ENCODE measurements at regions not wholly inside any gene's neighbourhood (a gene's known extent, or its start where the extent isn't known, plus 50 kb on each side); places are given as distances from the start of the nearest gene placed in this dataset.
"Not testable (repeated sequence)": the region's sequence is repeated elsewhere in the genome, so short reads cannot be mapped to it uniquely, and the experiment has no call there.

- Mint-ChIP-seq H3K27ac (no peak overlapping the region), H3K4me3 (no peak overlapping the region), H3K4me1 (peaks cover 4% of the 10 kb centered on the region), H3K36me3 (no peaks in the 10 kb centered on the region), H3K27me3 (ENCODE audit: low read depth) (peaks cover 40% of the 10 kb centered on the region), H3K9me3 (no peaks in the 10 kb centered on the region)
- TF ChIP-seq, protein P1, sequence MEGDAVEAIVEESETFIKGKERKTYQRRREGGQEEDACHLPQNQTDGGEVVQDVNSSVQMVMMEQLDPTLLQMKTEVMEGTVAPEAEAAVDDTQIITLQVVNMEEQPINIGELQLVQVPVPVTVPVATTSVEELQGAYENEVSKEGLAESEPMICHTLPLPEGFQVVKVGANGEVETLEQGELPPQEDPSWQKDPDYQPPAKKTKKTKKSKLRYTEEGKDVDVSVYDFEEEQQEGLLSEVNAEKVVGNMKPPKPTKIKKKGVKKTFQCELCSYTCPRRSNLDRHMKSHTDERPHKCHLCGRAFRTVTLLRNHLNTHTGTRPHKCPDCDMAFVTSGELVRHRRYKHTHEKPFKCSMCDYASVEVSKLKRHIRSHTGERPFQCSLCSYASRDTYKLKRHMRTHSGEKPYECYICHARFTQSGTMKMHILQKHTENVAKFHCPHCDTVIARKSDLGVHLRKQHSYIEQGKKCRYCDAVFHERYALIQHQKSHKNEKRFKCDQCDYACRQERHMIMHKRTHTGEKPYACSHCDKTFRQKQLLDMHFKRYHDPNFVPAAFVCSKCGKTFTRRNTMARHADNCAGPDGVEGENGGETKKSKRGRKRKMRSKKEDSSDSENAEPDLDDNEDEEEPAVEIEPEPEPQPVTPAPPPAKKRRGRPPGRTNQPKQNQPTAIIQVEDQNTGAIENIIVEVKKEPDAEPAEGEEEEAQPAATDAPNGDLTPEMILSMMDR (IDR thresholded peaks at IDR 0.05; ENCODE audit: unreplicated experiment), result no peak
- DNase-seq (ENCODE audit: low spot score in 2 of 2, unreplicated experiment in 2 of 2), result peak in 1 of 2 experiments; percentile 14
Observed at GRCh38 chr14:76294876-76295275, 81.1 kb upstream of the ESRRB start.

DNA sequence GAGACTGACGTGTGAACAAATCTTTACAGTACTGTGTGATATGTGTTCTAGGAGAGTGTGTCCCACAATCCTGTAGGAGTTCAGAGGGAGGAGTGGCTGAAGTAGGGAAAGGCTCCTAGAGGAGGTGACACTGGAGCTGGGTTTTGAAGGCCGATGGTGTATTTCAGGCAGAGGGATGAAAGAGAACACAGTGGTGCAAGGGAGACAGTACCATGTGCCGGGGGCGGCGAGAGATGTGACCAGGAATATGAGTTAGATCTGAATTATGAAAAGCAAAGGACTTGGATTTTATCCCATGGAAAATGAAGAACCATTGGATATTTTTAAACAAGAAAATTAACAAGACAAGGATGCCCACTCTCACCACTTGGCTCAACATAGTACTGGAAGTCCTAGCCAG lies 77.0 kb upstream of the ESRRB start:
- Mint-ChIP-seq H3K4me1 (peaks cover 4% of the 10 kb centered on the region), H3K36me3 (no peaks in the 10 kb centered on the region), H3K9me3 (peaks cover 8% of the 10 kb centered on the region), H3K27me3 (ENCODE audit: low read depth) (peaks cover 60% of the 10 kb centered on the region), H3K4me3 (no peak overlapping the region), H3K27ac (no peak overlapping the region)
- TF ChIP-seq, protein P1 (IDR thresholded peaks at IDR 0.05; ENCODE audit: unreplicated experiment), result no peak
- DNase-seq (ENCODE audit: low spot score in 2 of 2, unreplicated experiment in 2 of 2), result peak in 1 of 2 experiments; percentile 5

- H3K9me3 Mint-ChIP-seq, H3K4me1 Mint-ChIP-seq, H3K27ac Mint-ChIP-seq, H3K4me3 Mint-ChIP-seq, H3K36me3 Mint-ChIP-seq: not testable (repeated sequence)
- H3K27me3 Mint-ChIP-seq (ENCODE audit: low read depth), result peaks cover 61% of the 10 kb centered on the region
- peak in 1 of 2 experiments; percentile 30 for DNase-seq (ENCODE audit: low spot score in 2 of 2, unreplicated experiment in 2 of 2)
Observed at GRCh38 chr14:76303188-76303587, 72.7 kb upstream of the ESRRB start.

- TF ChIP-seq, protein P1 (IDR thresholded peaks at IDR 0.05; ENCODE audit: unreplicated experiment), result no peak
- no peaks in the 10 kb centered on the region for H3K36me3 Mint-ChIP-seq
- no peak overlapping the region for H3K27ac Mint-ChIP-seq
- DNase-seq (ENCODE audit: low spot score in 2 of 2, unreplicated experiment in 2 of 2), result peak in 1 of 2 experiments; percentile 22
- H3K4me1 Mint-ChIP-seq, result peaks cover 4% of the 10 kb centered on the region
- H3K27me3 Mint-ChIP-seq (ENCODE audit: low read depth), result peaks cover 59% of the 10 kb centered on the region
- H3K9me3 Mint-ChIP-seq, result peaks cover 8% of the 10 kb centered on the region
- no peak overlapping the region for H3K4me3 Mint-ChIP-seq
Observed at GRCh38 chr14:76304536-76305267, 71.2 kb upstream of the ESRRB start.

DNA sequence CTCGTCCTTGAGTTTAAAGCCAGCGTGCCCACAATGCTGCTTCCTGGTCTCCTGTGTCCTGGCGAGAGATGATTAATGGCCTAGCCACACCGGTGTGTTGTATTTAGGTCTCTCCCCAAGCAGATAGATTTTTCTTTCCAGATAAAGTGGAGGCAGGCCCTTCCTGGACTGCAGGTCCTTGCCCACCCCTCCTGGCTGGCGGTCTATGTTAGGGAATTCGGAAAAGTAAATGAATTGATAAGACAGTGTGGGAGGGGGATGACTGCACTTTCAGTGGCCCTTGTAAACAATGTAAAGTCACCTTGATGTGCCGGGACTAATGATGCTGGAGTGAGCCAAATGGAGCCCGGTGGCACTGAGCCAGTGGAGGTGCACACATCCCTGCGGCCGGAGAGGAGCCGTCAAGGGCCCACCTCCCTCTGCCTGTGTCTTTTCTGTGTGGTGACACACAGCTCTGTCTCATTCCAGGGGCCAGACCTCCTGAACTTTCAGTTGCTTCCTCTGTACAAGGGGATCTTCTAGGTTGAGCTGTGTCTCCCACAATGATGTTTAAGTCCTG lies 70.6 kb upstream of the ESRRB start:
- Mint-ChIP-seq H3K27ac (no peak overlapping the region), H3K4me3 (no peak overlapping the region), H3K36me3 (no peaks in the 10 kb centered on the region), H3K4me1 (peaks cover 7% of the 10 kb centered on the region), H3K9me3 (peaks cover 8% of the 10 kb centered on the region), H3K27me3 (ENCODE audit: low read depth) (peaks cover 60% of the 10 kb centered on the region)
- TF ChIP-seq, protein P1 (IDR thresholded peaks at IDR 0.05; ENCODE audit: unreplicated experiment), result no peak
- DNase-seq (ENCODE audit: low spot score in 2 of 2, unreplicated experiment in 2 of 2), result no peak

- Mint-ChIP-seq H3K27me3 (ENCODE audit: low read depth) (peaks cover 60% of the 10 kb centered on the region), H3K4me1 (peaks cover 15% of the 10 kb centered on the region), H3K27ac (no peak overlapping the region), H3K9me3 (peaks cover 1% of the 10 kb centered on the region), H3K4me3 (no peak overlapping the region), H3K36me3 (no peaks in the 10 kb centered on the region)
- TF ChIP-seq, protein P1 (IDR thresholded peaks at IDR 0.05; ENCODE audit: unreplicated experiment), result no peak
- peak in 1 of 2 experiments; percentile 14 for DNase-seq (ENCODE audit: low spot score in 2 of 2, unreplicated experiment in 2 of 2)
Observed at GRCh38 chr14:76306131-76306530, 69.8 kb upstream of the ESRRB start.

Data from mesothelial cell of epicardium (in vitro differentiated cells).